HUES48 (cell line): ENCODE measurements at regions not wholly inside any gene's neighbourhood (a gene's known extent, or its start where the extent isn't known, plus 50 kb on each side); places are given as distances from the start of the nearest gene placed in this dataset.
"Not testable (repeated sequence)": the region's sequence is repeated elsewhere in the genome, so short reads cannot be mapped to it uniquely, and the experiment has no call there.

Experiments
- H3K27ac ChIP-seq: one replicate; pipeline ENCODE4 v1.7.0; 2013; ENCODE audit warnings: low read depth, low read length, inconsistent platforms
- H3K27me3 ChIP-seq: 2 replicates; pipeline ENCODE4 v1.6.1; 2013; ENCODE audit warnings: mild to moderate bottlenecking, low read length; ENCODE audit not compliant: control insufficient read depth, insufficient read depth
- H3K36me3 ChIP-seq: 2 replicates; pipeline ENCODE4 v1.6.1; 2013; ENCODE audit warnings: low read length; ENCODE audit not compliant: control insufficient read depth, insufficient read depth
- H3K4me1 ChIP-seq: 2 replicates; pipeline ENCODE4 v1.6.1; 2013; ENCODE audit warnings: mild to moderate bottlenecking, low read length; ENCODE audit not compliant: control insufficient read depth, insufficient read depth
- H3K4me3 ChIP-seq: 2 replicates; pipeline ENCODE4 v1.5.1; 2013; ENCODE audit warnings: mild to moderate bottlenecking, low read depth, low read length
- H3K9ac ChIP-seq: 2 replicates; pipeline ENCODE4 v1.6.1; 2013; ENCODE audit warnings: mild to moderate bottlenecking, low read depth, low read length, moderate library complexity
- H3K9me3 ChIP-seq: 2 replicates; pipeline ENCODE4 v1.6.1; 2013; ENCODE audit warnings: low read length; ENCODE audit not compliant: control insufficient read depth, insufficient read depth

- not testable (repeated sequence) for H3K4me3 ChIP-seq, H3K27me3 ChIP-seq, H3K9me3 ChIP-seq, H3K27ac ChIP-seq, H3K36me3 ChIP-seq, H3K4me1 ChIP-seq, H3K9ac ChIP-seq
Observed at GRCh38 chr12:84446478-84446877, 466.1 kb downstream of the SLC6A15 start.

GRCh38 chr12:84436134-84436533 is 476.5 kb downstream of the SLC6A15 start:
- Histone ChIP-seq H3K27me3 (no peaks in the 10 kb centered on the region), H3K4me3 (no peak overlapping the region), H3K9me3 (no peaks in the 10 kb centered on the region), H3K36me3 (no peaks in the 10 kb centered on the region), H3K27ac (no peak overlapping the region), H3K9ac (no peak overlapping the region), H3K4me1 (0 out of 2 replicates have a peak, but pooled peaks cover 5% of the 10 kb centered on the region)

GRCh38 chr12:84435682-84436081 is 476.9 kb downstream of the SLC6A15 start:
- H3K4me1 ChIP-seq: 0 out of 2 replicates have a peak, but pooled peaks cover 5% of the 10 kb centered on the region
- H3K4me3 ChIP-seq: no peak overlapping the region
- no peaks in the 10 kb centered on the region for H3K9me3 ChIP-seq
- no peak overlapping the region for H3K9ac ChIP-seq
- no peaks in the 10 kb centered on the region for H3K27me3 ChIP-seq
- no peaks in the 10 kb centered on the region for H3K36me3 ChIP-seq
- no peak overlapping the region for H3K27ac ChIP-seq

GRCh38 chr12:84422340-84422739 is 490.3 kb downstream of the SLC6A15 start:
- H3K9ac ChIP-seq: no peak overlapping the region
- no peaks in the 10 kb centered on the region for H3K4me1 ChIP-seq
- H3K27ac ChIP-seq: no peak overlapping the region
- no peaks in the 10 kb centered on the region for H3K36me3 ChIP-seq
- no peaks in the 10 kb centered on the region for H3K9me3 ChIP-seq
- no peak overlapping the region for H3K4me3 ChIP-seq
- H3K27me3 ChIP-seq: no peaks in the 10 kb centered on the region

GRCh38 chr12:84421103-84421502 is 491.5 kb downstream of the SLC6A15 start:
- Histone ChIP-seq H3K27ac (no peak overlapping the region), H3K9ac (no peak overlapping the region), H3K4me1 (no peaks in the 10 kb centered on the region), H3K27me3 (no peaks in the 10 kb centered on the region), H3K9me3 (no peaks in the 10 kb centered on the region), H3K36me3 (no peaks in the 10 kb centered on the region), H3K4me3 (no peak overlapping the region)

- Histone ChIP-seq H3K27ac (no peak overlapping the region), H3K9me3 (no peaks in the 10 kb centered on the region), H3K9ac (no peak overlapping the region), H3K27me3 (no peaks in the 10 kb centered on the region), H3K4me3 (no peak overlapping the region), H3K36me3 (no peaks in the 10 kb centered on the region), H3K4me1 (no peaks in the 10 kb centered on the region)
Observed at GRCh38 chr12:84416626-84417025, 496.0 kb downstream of the SLC6A15 start.

GRCh38 chr12:84415946-84416345 is 496.7 kb downstream of the SLC6A15 start:
- H3K9me3 ChIP-seq: no peaks in the 10 kb centered on the region
- H3K27me3 ChIP-seq: no peaks in the 10 kb centered on the region
- H3K4me3 ChIP-seq: no peak overlapping the region
- H3K36me3 ChIP-seq: no peaks in the 10 kb centered on the region
- H3K27ac ChIP-seq: no peak overlapping the region
- H3K9ac ChIP-seq: no peak overlapping the region
- no peaks in the 10 kb centered on the region for H3K4me1 ChIP-seq

GRCh38 chr12:84413656-84414055 is 498.9 kb downstream of the SLC6A15 start:
- H3K4me3 ChIP-seq: no peak overlapping the region
- H3K27ac ChIP-seq: no peak overlapping the region
- no peaks in the 10 kb centered on the region for H3K4me1 ChIP-seq
- no peaks in the 10 kb centered on the region for H3K36me3 ChIP-seq
- H3K27me3 ChIP-seq: no peaks in the 10 kb centered on the region
- no peaks in the 10 kb centered on the region for H3K9me3 ChIP-seq
- H3K9ac ChIP-seq: no peak overlapping the region

GRCh38 chr12:84412226-84412625 is 500.4 kb downstream of the SLC6A15 start:
- no peak overlapping the region for H3K9ac ChIP-seq
- no peaks in the 10 kb centered on the region for H3K36me3 ChIP-seq
- no peaks in the 10 kb centered on the region for H3K4me1 ChIP-seq
- H3K27me3 ChIP-seq: no peaks in the 10 kb centered on the region
- no peak overlapping the region for H3K4me3 ChIP-seq
- no peaks in the 10 kb centered on the region for H3K9me3 ChIP-seq
- H3K27ac ChIP-seq: no peak overlapping the region

GRCh38 chr12:84411031-84411430 is 501.6 kb downstream of the SLC6A15 start:
- Histone ChIP-seq H3K27me3 (no peaks in the 10 kb centered on the region), H3K4me3 (no peak overlapping the region), H3K9me3 (no peaks in the 10 kb centered on the region), H3K9ac (no peak overlapping the region), H3K36me3 (no peaks in the 10 kb centered on the region), H3K4me1 (no peaks in the 10 kb centered on the region), H3K27ac (no peak overlapping the region)

- Histone ChIP-seq H3K27me3 (no peaks in the 10 kb centered on the region), H3K9me3 (no peaks in the 10 kb centered on the region)
Observed at GRCh38 chr12:84408936-84409335, 503.7 kb downstream of the SLC6A15 start.

GRCh38 chr12:84406720-84407119 is 505.9 kb downstream of the SLC6A15 start:
- H3K4me3 ChIP-seq, H3K9ac ChIP-seq, H3K4me1 ChIP-seq, H3K36me3 ChIP-seq, H3K9me3 ChIP-seq, H3K27me3 ChIP-seq, H3K27ac ChIP-seq: not testable (repeated sequence)

More at GRCh38 chr12:84408936-84409335, 503.7 kb downstream of the SLC6A15 start:
- H3K27ac ChIP-seq: no peak overlapping the region
- no peaks in the 10 kb centered on the region for H3K4me1 ChIP-seq
- no peak overlapping the region for H3K9ac ChIP-seq
- H3K4me3 ChIP-seq: no peak overlapping the region
- H3K36me3 ChIP-seq: no peaks in the 10 kb centered on the region
